ENCODE measurements at regions not wholly inside any gene's neighbourhood (a gene's known extent, or its start where the extent isn't known, plus 50 kb on each side); places are given as distances from the start of the nearest gene placed in this dataset.

DNA sequence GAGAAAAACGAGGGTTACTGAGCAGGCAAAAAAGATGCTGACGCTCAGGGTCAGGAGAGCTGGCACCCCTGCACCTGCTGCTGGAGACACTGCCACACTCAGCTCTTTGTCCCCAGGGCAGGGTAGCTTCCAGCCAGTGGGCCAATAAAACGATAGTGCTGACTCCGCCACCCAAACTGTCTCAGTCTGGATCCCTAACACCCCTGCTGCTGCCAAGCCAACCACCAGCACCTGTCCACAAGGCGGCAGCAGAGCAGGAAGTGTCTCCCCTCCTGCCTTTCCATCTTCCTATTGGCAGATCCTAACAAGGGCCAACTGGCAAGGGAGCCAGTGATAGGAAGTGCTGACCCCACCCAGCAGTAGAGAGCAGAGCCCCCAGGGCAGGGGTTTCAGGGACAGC, 531.5 kb upstream of the SALL3 start:
- no peaks in the 10 kb centered on the region for H3K4me1 Mint-ChIP-seq
- H3K9me3 Mint-ChIP-seq: peaks cover 0 to 6% (median 0%) of the 10 kb centered on the region in 7 donors
- H3K4me3 ChIP-seq (replicated peaks in 1 of 3; ENCODE audit: low read depth in 2 of 3, low read length in 3 of 3): no peak overlapping the region
- H2AFZ ChIP-seq (ENCODE audit: insufficient read depth, low read depth, low read length, poor library complexity, severe bottlenecking): no peak overlapping the region
- no peak overlapping the region for H3K27ac Mint-ChIP-seq
- 82% methylated on average over 5 of the region's 5 CpGs for WGBS (ENCODE audit: insufficient coverage)
- no peak overlapping the region for H3K9ac ChIP-seq (ENCODE audit: insufficient read depth, low read length, poor library complexity, severe bottlenecking)
- no peaks in the 10 kb centered on the region for H3K36me3 ChIP-seq (replicated peaks in 1 of 2; ENCODE audit: control insufficient read depth in 1 of 2, insufficient read depth in 2 of 2, low read length in 2 of 2)
- H3K9me3 ChIP-seq (replicated peaks in 1 of 2; ENCODE audit: control insufficient read depth in 1 of 2, insufficient read depth in 1 of 2, low read length in 2 of 2): peaks cover 9% of the 10 kb centered on the region in 2 donors
- H4K20me1 ChIP-seq (ENCODE audit: insufficient read depth, low read length): no peaks in the 10 kb centered on the region
- TF ChIP-seq, protein P1, sequence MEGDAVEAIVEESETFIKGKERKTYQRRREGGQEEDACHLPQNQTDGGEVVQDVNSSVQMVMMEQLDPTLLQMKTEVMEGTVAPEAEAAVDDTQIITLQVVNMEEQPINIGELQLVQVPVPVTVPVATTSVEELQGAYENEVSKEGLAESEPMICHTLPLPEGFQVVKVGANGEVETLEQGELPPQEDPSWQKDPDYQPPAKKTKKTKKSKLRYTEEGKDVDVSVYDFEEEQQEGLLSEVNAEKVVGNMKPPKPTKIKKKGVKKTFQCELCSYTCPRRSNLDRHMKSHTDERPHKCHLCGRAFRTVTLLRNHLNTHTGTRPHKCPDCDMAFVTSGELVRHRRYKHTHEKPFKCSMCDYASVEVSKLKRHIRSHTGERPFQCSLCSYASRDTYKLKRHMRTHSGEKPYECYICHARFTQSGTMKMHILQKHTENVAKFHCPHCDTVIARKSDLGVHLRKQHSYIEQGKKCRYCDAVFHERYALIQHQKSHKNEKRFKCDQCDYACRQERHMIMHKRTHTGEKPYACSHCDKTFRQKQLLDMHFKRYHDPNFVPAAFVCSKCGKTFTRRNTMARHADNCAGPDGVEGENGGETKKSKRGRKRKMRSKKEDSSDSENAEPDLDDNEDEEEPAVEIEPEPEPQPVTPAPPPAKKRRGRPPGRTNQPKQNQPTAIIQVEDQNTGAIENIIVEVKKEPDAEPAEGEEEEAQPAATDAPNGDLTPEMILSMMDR (IDR thresholded peaks at IDR 0.05): no peak
- DNase-seq: no peak
- H3K4me2 ChIP-seq (replicated peaks; ENCODE audit: extremely low read depth, low read length, poor library complexity, severe bottlenecking): no peak overlapping the region
- no peak overlapping the region for H3K27ac ChIP-seq (ENCODE audit: low read depth in 1 of 2, low read length in 2 of 2)
- H3K27me3 Mint-ChIP-seq (ENCODE audit: low read depth in 3 of 3): peaks cover 0 to 4% (median 1%) of the 10 kb centered on the region in 3 donors
- H3K4me3 Mint-ChIP-seq: peak overlapping the region in 1 of 2 donors; percentile 25
- H3K27me3 ChIP-seq (ENCODE audit: control insufficient read depth in 2 of 2, insufficient read depth in 2 of 2, low read length in 2 of 2): no peaks in the 10 kb centered on the region
- no peaks in the 10 kb centered on the region for H3K4me1 ChIP-seq (ENCODE audit: control insufficient read depth in 1 of 2, insufficient read depth in 2 of 2, low read length in 2 of 2)
- intact Hi-C loops (cut with micrococcal nuclease): no loop called here
- H3K36me3 Mint-ChIP-seq: no peaks in the 10 kb centered on the region
- no peaks in the 10 kb centered on the region for H3K79me2 ChIP-seq (ENCODE audit: insufficient read depth, low read length)

DNA sequence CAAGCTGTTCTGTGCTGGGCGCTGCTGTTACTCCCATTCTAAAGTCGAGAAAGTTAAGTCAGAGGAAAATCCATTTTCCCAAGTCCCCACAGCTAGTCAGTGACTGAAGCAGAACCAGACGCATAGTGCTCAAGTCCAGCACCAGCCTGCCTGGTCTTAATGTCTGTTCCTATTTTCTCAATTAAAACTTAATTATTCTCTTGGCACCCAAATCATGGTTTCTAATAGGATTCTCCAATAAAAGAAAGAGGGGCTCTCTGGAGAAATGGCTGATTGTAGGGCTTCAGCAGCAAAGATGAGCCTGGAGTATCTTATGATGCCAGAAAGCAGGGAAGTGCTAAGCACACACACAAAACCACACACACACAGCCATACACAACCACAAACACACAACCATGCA, 531.0 kb upstream of the SALL3 start:
- Mint-ChIP-seq H3K36me3 (no peaks in the 10 kb centered on the region), H3K27me3 (ENCODE audit: low read depth in 3 of 3) (peaks cover 0 to 6% (median 1%) of the 10 kb centered on the region in 3 donors), H3K4me1 (no peaks in the 10 kb centered on the region), H3K9me3 (peaks cover 0 to 7% (median 0%) of the 10 kb centered on the region in 7 donors), H3K27ac (no peak overlapping the region), H3K4me3 (no peak overlapping the region)
- TF ChIP-seq, protein P1 (IDR thresholded peaks at IDR 0.05): no peak
- H3K9ac ChIP-seq (ENCODE audit: insufficient read depth, low read length, poor library complexity, severe bottlenecking): no peak overlapping the region
- no peaks in the 10 kb centered on the region for H3K36me3 ChIP-seq (replicated peaks in 1 of 2; ENCODE audit: control insufficient read depth in 1 of 2, insufficient read depth in 2 of 2, low read length in 2 of 2)
- H3K4me1 ChIP-seq (ENCODE audit: control insufficient read depth in 1 of 2, insufficient read depth in 2 of 2, low read length in 2 of 2): no peaks in the 10 kb centered on the region
- peaks cover 9% of the 10 kb centered on the region in 2 donors for H3K9me3 ChIP-seq (replicated peaks in 1 of 2; ENCODE audit: control insufficient read depth in 1 of 2, insufficient read depth in 1 of 2, low read length in 2 of 2)
- no peak overlapping the region for H2AFZ ChIP-seq (ENCODE audit: insufficient read depth, low read depth, low read length, poor library complexity, severe bottlenecking)
- no peak overlapping the region for H3K4me2 ChIP-seq (replicated peaks; ENCODE audit: extremely low read depth, low read length, poor library complexity, severe bottlenecking)
- no peak overlapping the region for H3K4me3 ChIP-seq (replicated peaks in 1 of 3; ENCODE audit: low read depth in 2 of 3, low read length in 3 of 3)
- H3K27ac ChIP-seq (ENCODE audit: low read depth in 1 of 2, low read length in 2 of 2): no peak overlapping the region
- DNase-seq: no peak
- intact Hi-C loops (cut with micrococcal nuclease): no loop called here
- 94% methylated on average over 3 of the region's 3 CpGs for WGBS (ENCODE audit: insufficient coverage)
- no peaks in the 10 kb centered on the region for H3K79me2 ChIP-seq (ENCODE audit: insufficient read depth, low read length)
- H3K27me3 ChIP-seq (ENCODE audit: control insufficient read depth in 2 of 2, insufficient read depth in 2 of 2, low read length in 2 of 2): no peaks in the 10 kb centered on the region
- H4K20me1 ChIP-seq (ENCODE audit: insufficient read depth, low read length): no peaks in the 10 kb centered on the region
